ENCODE measurements at regions not wholly inside any gene's neighbourhood (a gene's known extent, or its start where the extent isn't known, plus 50 kb on each side); places are given as distances from the start of the nearest gene placed in this dataset.

DNA sequence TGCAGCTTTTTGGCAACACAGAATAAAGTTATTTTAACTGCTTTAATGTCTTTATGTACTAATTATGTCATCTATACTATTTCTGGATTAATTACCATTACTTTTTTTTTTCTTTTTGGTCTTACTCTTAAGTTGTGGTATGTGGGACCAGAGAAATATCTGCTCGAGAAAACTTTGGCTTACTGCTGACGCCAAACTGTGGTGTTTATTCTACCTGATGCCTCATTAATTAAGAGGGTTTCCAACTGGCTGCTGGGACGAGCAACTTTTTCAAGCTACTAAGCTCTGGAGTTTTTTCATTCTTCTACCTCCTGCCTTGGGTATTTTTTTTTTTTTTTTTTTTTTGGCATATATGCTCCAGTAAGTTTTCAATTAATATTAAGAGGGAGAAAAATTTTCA lies 1257.5 kb downstream of the FSCB start:
- DNase-seq = no peak

DNA sequence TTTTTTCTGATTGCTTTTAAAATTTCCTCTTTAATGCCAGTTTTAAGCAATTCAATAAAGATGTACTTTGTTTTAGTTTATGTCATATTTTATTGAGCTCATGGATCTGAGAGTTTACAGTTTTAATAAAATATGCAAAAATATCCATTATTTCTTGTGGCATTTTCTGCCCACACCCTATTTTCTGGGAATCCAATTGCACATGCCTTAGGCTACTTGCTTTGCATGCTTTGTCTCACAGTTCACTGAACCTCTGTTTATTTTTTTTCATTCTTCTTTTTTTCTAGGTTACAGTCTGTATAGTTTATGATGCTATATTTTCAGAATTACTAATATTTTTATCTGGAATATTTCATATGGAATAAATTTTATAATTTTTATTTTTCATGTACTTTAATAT lies 1258.0 kb downstream of the FSCB start:
- DNase-seq = no peak

DNA sequence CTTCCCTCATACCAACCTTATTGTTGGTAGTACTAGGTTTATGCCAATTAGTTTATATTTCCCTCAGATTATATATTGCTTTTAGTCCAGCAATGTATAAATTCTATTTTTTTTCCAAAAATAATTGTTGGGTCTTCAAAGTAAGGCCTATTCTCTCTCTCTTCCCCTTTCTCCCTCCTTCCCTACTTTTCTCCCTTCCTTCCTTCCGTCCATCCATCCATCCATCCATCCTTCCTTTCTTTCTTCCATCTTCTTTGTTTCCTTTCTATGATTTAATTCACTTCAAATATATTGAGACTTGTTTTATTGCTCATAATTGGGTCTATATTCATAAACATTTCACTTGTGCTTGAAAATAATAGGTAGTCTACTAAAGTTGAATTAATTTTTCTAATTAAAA lies 1259.2 kb downstream of the FSCB start:
- no peak for DNase-seq

DNA sequence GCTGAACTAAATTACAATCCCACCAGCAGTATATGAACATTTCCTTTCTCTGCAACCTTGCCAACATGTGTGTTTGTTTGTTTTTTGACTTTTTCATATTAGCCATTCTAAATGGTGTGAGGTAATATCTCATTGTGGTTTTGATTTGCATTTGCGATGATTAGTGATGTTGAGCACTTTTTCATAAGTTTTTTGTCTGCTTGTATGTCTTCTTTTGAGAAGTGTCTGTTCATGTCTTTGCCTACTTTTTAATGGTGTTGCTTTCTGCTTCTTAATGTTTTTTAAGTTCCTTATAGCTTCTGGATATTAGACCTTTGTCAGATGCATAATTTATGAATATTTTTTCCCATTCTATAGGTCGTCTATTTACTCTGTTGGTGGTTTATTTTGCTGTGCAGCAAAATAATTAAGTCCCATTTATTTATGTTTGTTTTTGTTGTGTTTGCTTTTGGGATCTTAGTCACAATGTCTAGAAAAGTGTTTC lies 1262.9 kb downstream of the FSCB start:
- DNase-seq = no peak

DNA sequence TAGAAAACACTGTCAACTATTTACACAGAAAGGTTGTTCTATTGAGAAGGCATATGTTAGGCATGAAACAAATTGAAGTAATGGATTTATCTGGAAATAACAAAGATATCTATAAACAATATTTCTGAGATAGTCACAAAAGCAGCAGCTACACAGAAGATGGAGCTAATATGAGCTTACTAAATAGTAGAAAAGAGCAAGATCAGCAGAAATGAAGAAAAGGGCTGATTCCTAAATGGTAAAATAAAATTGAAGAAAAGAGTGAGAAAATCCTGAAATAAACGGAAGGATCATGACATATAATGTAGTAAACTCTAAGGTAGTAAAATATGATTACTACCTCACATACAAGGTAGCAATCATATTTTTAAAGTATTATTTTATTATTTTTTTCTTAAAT lies 1263.9 kb downstream of the FSCB start:
- no peak for DNase-seq

DNA sequence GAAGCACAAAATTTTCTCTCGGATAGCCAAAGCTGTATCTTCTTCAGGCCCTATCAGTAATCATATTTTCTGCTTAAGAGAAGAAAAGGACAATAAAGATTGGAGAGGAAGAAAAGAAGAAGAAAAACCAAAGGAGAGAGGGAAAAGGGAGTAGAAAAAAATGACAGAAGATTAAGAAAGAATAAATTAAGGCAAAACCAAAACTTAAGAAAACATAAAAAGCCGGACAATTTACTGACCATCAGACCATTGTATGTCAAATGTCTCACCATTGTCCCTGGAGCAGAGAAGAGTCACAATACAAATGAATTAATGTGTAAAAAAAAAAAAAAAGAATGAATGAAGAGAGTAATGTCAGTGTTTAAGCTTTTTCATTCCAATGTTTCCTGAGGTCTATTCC lies 1274.8 kb downstream of the FSCB start:
- no peak for DNase-seq

DNA sequence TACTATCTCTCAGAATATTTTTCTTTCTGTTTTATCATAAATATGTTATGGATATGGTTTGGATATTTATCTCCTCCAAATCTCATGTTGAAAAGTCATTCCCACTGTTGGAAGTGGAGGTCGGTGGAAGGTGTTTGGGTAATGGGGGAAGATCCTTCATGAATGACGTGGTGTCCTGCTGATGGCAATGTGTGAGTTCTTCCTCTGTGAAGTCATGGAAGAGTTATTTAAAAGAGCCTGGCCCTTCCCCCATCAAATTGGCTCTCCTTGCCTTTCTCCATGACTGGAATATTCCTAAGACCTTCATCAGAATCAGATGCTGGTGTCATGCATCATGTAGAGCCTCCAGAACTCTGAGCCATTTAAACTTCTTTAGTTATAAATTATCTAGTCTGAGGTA lies 1291.6 kb downstream of the FSCB start:
- DNase-seq = no peak

DNA sequence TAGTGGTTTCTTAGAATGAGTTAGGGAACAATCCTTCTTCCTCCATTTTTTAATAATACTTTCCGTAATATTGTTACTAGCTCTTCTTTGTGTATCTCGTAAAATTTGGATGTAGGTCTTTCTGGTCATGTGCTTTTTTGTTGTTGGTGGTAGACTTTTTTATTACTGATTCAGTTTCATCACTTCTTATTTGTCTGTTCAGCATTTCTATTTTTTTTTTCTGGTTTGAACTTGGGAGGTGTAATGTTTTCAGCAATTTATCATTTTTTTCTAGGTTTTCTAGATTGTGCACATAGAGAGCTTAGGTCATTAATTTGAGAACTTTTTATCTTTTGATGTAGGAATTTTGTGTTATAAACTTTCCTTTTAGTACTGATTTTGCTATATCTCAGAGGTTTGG lies 1299.9 kb downstream of the FSCB start:
- DNase-seq = no peak

DNA sequence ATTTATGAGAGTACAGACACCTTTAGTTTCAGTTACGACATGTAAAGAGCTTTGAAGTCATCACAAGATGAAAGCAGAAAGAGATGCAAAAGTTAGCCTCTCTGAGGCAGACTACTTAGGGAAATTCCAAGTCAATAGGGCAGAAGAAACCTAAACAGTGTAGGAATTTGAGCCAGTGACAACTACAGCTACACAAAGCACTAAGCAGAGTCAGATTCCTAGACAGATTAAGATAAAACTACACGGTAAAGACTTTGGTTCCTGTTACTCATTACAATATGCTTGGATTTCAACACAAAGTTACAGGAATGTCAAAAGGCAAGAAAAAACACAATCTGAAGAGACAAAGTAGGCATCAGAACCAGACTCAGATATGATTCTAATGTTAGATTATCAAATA lies 1302.3 kb downstream of the FSCB start:
- no peak for DNase-seq

DNA sequence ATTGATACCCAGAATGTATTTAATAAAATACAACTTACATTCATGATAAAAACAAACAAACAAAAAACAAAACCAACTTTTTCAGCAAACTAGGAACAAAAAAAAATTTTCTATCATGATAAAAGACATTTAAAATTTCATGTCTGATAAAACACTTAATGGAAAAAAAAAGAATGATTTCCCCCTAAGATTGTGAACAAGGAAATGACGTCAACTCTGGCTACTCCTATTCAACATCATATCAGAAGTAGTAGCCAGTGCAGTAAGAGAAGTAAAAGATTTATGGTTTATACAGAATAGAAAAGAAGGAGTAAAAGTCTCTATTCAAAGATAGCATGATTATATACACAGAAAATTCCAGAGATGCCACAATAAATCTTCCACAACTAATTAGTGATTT lies 1306.6 kb downstream of the FSCB start:
- no peak for DNase-seq

DNA sequence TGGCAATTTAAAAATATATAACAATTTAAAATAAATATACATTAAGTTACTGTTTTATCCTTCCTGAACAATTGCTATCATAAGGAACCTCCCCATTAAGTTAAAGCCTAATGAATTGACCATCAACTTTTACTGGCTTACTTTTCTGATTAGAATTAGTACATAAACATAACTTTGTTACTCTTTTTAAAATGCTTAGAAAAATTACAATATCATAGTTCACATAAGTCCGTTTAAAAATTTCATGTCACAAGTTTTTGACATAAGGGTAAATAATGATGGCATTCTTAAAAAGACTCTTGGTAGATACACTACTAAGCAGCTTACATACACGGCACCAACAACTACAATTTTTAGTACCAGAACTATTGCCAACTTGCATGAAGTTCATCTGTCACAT lies 1308.6 kb downstream of the FSCB start:
- DNase-seq = no peak

DNA sequence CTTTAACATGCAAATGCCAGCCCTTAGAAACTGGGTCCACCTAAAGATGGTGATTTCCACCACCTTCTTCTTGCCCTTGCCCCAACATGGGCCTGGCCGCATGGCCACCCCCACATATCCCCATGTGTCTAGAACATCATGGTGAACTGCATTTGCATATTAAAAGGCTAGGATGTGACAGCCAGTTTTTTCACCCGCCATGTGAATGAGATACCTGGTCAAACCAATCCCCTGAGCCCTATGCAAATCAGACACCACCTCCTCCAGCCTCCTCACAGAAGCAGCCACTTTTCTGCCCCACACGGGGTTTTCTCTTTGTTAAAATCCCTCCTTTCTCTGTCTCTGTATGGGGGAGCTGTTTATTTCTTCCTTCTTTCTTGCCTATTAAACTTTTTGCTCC lies 1322.5 kb downstream of the FSCB start:
- DNase-seq = no peak

DNA sequence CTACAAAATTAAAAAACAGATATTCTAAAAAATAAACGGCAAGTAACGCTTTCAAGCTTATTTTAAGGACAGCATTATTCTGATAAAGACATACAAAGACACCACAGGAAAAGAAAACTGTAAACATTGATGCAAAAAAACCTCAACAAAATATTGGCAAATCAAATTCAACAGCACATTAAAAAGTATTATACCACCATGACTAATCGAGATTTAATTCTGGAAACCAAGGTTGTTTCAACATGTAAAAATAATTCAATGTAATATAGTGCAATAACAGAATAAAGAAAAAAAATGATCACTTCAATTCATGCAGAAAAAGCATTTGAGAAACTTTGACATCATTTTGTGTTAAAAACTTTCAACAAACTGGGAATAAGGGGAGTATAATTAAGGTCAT lies 1323.2 kb downstream of the FSCB start:
- DNase-seq = no peak

DNA sequence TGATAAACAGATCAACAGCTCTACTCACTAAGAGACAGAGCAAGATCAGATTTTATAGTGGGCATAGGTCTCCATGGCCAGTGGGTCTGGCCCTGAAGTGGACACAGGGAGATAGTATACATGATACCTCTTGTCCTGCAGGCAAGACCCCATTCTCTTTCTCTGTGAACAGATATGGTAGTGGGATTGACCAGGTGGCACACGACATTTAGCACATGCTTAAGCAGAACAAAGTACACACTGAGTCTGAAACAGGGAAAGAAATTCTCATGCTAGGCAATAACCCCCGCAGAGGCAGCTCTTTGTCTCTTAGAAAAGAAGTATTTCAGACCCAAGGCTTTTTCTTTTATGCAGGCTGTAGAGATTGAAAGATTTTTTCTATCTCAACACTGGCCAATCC lies 1331.2 kb downstream of the FSCB start:
- no peak for DNase-seq

DNA sequence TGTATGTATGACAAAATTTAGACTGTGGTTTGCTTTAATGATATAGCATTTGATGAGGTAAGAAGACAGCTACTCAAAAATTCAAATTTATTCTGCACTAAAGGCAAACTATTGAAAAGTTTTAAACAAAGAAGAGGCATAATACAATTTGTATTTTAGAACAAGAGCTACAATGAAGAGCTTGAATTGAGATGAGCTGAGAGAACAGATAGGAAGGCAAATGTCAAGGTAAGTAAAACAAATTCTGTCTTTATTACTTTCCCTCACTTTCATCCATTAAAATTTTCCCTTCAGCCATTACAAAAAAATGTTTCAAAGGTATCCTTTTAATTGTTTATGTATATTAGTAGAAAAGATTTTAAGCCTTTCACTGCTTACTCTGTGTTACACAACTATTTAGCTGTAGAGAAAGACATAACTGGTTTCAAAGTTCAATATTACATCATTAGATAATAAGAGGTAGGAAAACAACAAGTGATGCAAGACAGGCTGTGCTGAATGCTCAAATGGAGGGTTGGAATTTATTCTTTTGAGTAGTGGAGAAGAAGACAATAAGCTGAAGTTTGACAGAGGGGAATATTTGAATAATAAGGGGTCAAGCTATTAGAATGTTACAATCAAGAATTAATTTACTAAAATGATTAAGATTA lies 1334.1 kb downstream of the FSCB start:
- DNase-seq = no peak

DNA sequence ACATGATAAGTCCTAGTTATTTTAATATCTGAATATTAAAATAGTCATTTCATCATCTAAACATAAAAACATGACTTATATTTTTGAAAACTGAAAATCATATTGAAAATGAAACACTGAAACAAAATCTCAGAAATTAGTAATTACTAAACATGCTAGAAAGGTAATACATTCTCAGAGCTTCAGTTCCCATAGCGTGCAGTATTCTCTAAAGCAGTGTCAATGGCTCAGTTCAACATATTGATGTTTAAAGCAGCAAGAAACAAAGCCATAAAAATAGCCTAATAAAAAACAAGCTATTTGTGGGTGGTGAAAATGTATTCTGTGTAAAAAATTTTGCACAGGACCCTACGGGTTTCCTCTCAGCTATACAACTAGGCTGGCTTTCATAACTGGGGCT lies 1337.4 kb downstream of the FSCB start:
- DNase-seq = no peak

DNA sequence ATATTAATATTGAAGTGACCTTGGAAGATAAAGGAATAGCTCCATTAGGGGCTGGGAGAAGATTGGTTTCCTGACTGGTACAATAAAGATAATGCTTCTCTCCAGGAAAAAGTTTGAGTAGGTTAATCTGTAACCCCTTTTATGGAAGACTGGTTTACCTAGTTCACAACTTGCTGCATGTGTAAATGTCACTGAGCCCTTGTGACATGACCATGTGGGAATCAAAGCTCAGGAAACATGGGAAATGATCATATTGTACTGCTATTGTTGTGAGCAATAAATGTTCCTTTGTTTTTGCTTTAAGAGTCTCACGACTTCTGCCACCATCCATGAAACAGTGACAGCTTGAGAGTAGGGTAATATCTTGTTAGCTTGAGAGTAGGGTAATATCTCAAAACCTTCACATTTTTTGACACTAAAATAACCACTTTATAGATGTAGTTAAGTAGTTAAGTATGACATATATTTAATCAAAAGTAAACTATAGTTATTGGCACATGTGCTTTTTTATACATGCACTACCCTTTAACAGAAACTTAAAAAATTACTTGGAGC lies 1338.6 kb downstream of the FSCB start:
- no peak for DNase-seq

DNA sequence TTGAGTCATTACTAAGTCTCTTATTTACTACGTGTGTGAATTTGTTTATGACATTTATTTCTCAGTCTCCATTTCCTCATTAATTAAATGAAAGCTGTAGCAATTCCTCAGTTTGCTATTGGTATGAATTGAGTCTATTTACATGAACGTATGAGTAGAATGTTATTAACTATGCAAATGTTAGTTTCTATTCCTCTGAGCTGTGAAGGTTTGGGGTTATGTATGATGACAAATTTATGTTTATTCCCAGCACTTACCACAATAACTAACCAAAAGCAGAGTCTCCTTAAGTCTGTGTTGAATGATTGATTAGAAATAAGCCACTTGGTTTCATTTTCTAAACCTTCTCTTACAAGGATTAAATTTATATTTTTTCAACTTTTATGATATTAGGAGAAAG lies 1340.9 kb downstream of the FSCB start:
- no peak for DNase-seq

DNA sequence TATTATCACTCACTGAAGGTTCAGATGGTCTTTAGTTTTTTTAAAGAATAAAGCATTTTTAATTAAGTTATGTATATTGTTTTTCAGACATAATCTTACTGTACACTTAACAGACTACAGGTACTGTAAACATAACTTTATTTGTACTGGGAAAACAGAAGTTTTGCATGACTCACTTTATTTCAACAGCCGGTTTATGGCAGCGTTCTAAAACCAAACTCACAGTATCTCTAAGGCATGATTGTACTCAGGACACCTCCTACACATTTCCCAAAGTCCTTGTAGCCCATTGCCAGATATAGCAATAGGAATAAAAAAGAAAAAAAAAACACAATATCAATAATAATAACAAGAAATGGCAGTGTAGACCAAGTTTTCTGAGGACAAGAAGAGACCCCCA lies 1341.4 kb downstream of the FSCB start:
- DNase-seq = no peak

DNA sequence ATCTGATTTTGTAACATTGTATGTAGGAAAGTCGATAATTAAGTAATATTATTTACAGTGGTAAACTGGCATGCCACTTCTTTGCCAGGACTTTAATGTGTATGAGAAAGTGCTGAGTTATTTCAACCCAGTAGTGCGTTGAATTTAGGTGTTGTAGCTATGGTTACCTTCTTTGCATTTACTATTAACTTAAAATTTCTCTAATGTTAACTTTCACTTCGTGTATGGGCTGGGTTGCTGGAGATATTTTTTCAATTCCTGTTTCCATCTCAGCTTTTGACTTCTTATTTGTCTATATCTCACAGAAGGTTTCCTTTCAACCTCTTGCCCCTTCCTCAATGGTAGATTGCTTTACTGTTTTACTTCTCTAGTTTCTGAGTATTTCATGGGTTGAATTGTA lies 1345.6 kb downstream of the FSCB start:
- DNase-seq = no peak

DNA sequence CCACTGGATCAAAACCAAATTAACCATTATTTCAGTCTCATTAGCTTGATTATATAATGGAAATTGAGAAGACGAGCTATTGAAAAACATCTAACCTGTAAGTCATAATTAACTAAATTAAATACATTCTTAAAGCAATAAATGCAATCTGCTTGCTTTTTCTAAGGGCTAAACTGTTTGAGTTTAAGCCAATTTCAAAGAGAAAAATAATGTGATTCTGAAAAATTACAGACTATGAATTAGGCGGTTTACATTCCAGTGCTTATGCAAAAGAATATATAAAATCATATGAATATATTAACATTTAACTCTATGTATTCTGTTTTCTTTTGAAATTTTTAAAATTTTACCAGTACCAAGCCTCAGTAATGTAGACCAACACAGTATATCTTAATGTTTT lies 1349.4 kb downstream of the FSCB start:
- DNase-seq = no peak

DNA sequence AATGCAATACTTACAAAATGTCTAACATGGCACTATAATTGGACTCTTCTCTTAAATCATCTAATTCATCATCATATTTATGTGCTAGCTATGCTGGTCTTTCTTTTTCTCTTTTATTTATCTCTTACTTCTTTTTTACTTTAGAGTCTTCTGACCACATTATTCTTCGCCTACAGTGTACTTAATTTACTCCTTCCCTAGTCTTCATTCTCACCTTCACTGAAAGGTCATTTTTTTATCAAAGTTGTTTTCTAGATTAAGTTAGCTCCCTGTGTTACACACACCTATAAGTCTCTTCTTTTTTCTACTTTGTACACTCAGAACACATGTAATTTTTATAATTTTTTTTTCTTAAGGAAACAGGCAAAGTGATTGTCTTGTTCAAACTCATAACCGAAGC lies 1351.2 kb downstream of the FSCB start:
- no peak for DNase-seq

DNA sequence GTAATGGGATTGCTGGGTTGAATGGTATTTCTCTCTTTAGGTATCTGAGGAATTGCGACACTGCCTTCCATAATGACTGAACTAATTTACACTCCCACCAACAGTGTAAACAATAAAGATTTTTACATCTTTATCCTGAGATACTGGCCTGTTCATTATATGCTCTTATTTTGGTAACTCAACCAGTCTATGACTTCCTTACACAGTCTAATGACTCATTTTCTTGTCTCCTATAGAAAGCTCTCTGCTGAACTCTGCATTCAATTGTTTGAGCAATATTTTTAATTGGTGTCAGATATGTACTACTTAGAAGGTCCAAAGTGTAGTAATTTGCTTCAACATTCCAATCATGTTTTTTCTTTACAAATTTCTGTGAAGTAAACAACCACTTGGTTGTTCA lies 1351.8 kb downstream of the FSCB start:
- no peak for DNase-seq

DNA sequence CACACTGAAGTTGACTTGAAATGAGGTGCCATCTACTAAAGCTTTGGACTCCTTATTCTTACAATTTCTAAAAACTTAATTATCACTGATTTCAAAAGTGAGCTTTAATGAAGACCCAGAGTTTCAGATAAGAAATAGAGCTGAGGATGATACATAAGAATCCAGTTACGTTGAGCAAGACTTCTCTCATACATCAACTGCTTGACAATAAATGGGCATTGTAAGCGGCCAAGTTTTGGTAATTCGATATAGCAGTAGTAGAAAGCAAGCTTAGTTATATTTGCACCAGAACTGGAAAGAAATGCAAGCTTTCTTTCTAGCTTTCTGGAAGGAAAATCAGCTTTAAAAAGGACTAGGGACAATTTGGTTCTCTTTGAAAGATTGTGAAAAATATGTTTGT lies 1359.6 kb downstream of the FSCB start:
- DNase-seq = no peak

DNA sequence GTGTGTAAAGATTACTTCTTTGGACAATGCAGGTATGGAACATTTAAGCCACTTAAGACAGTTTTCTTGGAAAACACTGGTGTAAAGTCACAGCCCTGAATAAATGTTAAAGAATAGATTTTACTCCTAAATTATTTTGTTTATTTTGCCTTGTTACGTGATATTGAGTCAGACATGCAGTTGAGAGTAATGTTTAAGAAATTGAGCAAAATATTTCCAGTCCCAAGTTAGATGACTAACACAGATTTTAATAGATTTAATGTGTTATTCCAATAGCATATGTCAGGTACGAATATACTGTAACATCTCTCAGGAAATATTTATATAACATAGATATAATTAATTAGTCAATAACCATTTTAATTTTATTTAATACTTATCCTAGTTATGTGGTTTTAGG lies 1361.7 kb downstream of the FSCB start:
- no peak for DNase-seq

All from suppressor macrophage treated with lipopolysaccharide for 1 hour (primary cell).